Colonic mucosa (tissue), 4 donors: ENCODE measurements at regions not wholly inside any gene's neighbourhood (a gene's known extent, or its start where the extent isn't known, plus 50 kb on each side); places are given as distances from the start of the nearest gene placed in this dataset.
"Not testable (repeated sequence)": the region's sequence is repeated elsewhere in the genome, so short reads cannot be mapped to it uniquely, and the experiment has no call there.

ENCODE experiments used
- DNase-seq: peaks from one replicate; pipeline ENCODE4 v3.0.0-alpha.2; 2020
- H3K27ac ChIP-seq: fragments of 200-600 bp; one replicate; pipeline ENCODE4 v1.8.0; 2021
- H3K27me3 ChIP-seq: fragments of 200-600 bp; one replicate; pipeline ENCODE4 v1.8.0; 2021
- H3K36me3 ChIP-seq: fragments of 200-600 bp; one replicate; pipeline ENCODE4 v1.8.0; 2021
- H3K4me1 ChIP-seq: fragments of 200-600 bp; one replicate; pipeline ENCODE4 v1.8.0; 2021; ENCODE audit warnings: mild to moderate bottlenecking
- H3K4me3 ChIP-seq: fragments of 200-600 bp; one replicate; pipeline ENCODE4 v1.8.0; 2021
- H3K9ac ChIP-seq, 2 donors: one replicate each; pipeline ENCODE4 v1.7.0; 2013; ENCODE audit warnings: control low read depth in 2 of 2, low read depth in 2 of 2, low read length in 2 of 2
- H3K9me3 ChIP-seq: fragments of 200-600 bp; one replicate; pipeline ENCODE4 v1.8.0; 2021
- CTCF ChIP-seq: fragments of 200-600 bp; IDR thresholded peaks from one replicate; pipeline ENCODE4 v1.8.0; 2022; ENCODE audit warnings: antibody characterized with exemption, mild to moderate bottlenecking
- intact Hi-C: fragments of 100-400 bp; cut with DNase I; formaldehyde crosslinking; loops from one replicate; pipeline ENCODE4 v1.14.1; 2022
- donor health status: healthy.
- donor health status: DM: no; HTN: no; CAD: no.
- donor health status: DM: no; HTN: no; CAD: no.

- Histone ChIP-seq H3K9me3 (no peaks in the 10 kb centered on the region), H3K9ac (no peak overlapping the region), H3K4me3 (no peak overlapping the region), H3K36me3 (no peaks in the 10 kb centered on the region), H3K27me3 (no peaks in the 10 kb centered on the region), H3K4me1 (no peaks in the 10 kb centered on the region), H3K27ac (no peak overlapping the region)
- TF ChIP-seq CTCF, result no peak
- no peak for DNase-seq
- intact Hi-C loops, result no loop called here
Observed at GRCh38 chr21:25183577-25183976, 423.7 kb downstream of the MRPL39 start.

GRCh38 chr21:25181690-25182089, 425.6 kb downstream of the MRPL39 start:
- H3K9me3 ChIP-seq, H3K4me3 ChIP-seq, H3K27me3 ChIP-seq, H3K9ac ChIP-seq, H3K27ac ChIP-seq, H3K36me3 ChIP-seq, intact Hi-C loops, H3K4me1 ChIP-seq, DNase-seq: not testable (repeated sequence)

GRCh38 chr21:25179116-25179515, 428.2 kb downstream of the MRPL39 start:
- Histone ChIP-seq H3K27me3 (no peaks in the 10 kb centered on the region), H3K9ac (no peak overlapping the region), H3K9me3 (no peaks in the 10 kb centered on the region), H3K4me3 (no peak overlapping the region), H3K27ac (no peak overlapping the region), H3K36me3 (no peaks in the 10 kb centered on the region), H3K4me1 (no peaks in the 10 kb centered on the region)
- no peak for TF ChIP-seq CTCF
- no peak for DNase-seq
- intact Hi-C loops, result no loop called here

GRCh38 chr21:25176637-25177412, 430.5 kb downstream of the MRPL39 start:
- no peak for TF ChIP-seq CTCF
- H3K4me1 ChIP-seq, result no peaks in the 10 kb centered on the region
- H3K27ac ChIP-seq, result no peak overlapping the region
- intact Hi-C loops, result no loop called here
- no peaks in the 10 kb centered on the region for H3K27me3 ChIP-seq
- H3K9ac ChIP-seq, result no peak overlapping the region
- no peak for DNase-seq
- H3K4me3 ChIP-seq, result no peak overlapping the region
- H3K36me3 ChIP-seq, result no peaks in the 10 kb centered on the region
- H3K9me3 ChIP-seq, result no peaks in the 10 kb centered on the region

GRCh38 chr21:25175938-25176337, 431.3 kb downstream of the MRPL39 start:
- TF ChIP-seq CTCF, result no peak

GRCh38 chr21:25171438-25171837, 435.8 kb downstream of the MRPL39 start:
- no peak overlapping the region for H3K27ac ChIP-seq
- DNase-seq, result no peak
- no peak overlapping the region for H3K4me3 ChIP-seq
- intact Hi-C loops, result no loop called here
- H3K9ac ChIP-seq, result no peak overlapping the region
- H3K27me3 ChIP-seq, result no peaks in the 10 kb centered on the region
- H3K4me1 ChIP-seq, result no peaks in the 10 kb centered on the region
- TF ChIP-seq CTCF, result no peak
- H3K9me3 ChIP-seq, result no peaks in the 10 kb centered on the region
- no peaks in the 10 kb centered on the region for H3K36me3 ChIP-seq

More at GRCh38 chr21:25175938-25176337, 431.3 kb downstream of the MRPL39 start:
- no peak overlapping the region for H3K9ac ChIP-seq
- H3K36me3 ChIP-seq, result no peaks in the 10 kb centered on the region
- intact Hi-C loops, result no loop called here
- no peak overlapping the region for H3K27ac ChIP-seq
- no peaks in the 10 kb centered on the region for H3K4me1 ChIP-seq
- DNase-seq, result no peak
- no peaks in the 10 kb centered on the region for H3K27me3 ChIP-seq
- no peak overlapping the region for H3K4me3 ChIP-seq
- no peaks in the 10 kb centered on the region for H3K9me3 ChIP-seq
